H1 (cell line): ENCODE measurements at regions not wholly inside any gene's neighbourhood (a gene's known extent, or its start where the extent isn't known, plus 50 kb on each side); places are given as distances from the start of the nearest gene placed in this dataset.
A peak's percentile ranks its signal among the peaks of the same experiment; 100 is the strongest.

Experiments
- CTCF ChIA-PET: fragments of 300-600 bp; sonication (Branson Sonifier 250); formaldehyde crosslinking; loops from one replicate; lab custom pipeline; 2021; ENCODE audit not compliant: partially characterized antibody; lab: Charles Lee
- POLR2A ChIA-PET: fragments of 300-600 bp; sonication (Branson Sonifier 250); formaldehyde crosslinking; loops from one replicate; lab custom pipeline; 2021; ENCODE audit warnings: inconsistent platforms; ENCODE audit not compliant: partially characterized antibody; lab: Charles Lee
- DNase-seq, 2 experiments: peaks; one replicate each; pipeline versions ENCODE4 v3.0.0 to v3.0.0-alpha.2; 2010 to 2022; ENCODE audit warnings: low spot score in 2 of 2, low read depth in 1 of 2, mixed read lengths in 1 of 2
- FAIRE-seq: peaks from 2 replicates; lab custom pipeline; 2011; peaks lifted over from hg19 to GRCh38; lab: Jason Lieb, UNC
- H2AFZ ChIP-seq: 2 replicates; pipeline ENCODE4 v1.8.1; 2012; ENCODE audit warnings: low read length, inconsistent platforms
- H2AK5ac ChIP-seq: 2 replicates; pipeline ENCODE4 v1.6.1; 2013; ENCODE audit warnings: low read depth, low read length
- H2BK120ac ChIP-seq: replicated peaks from 2 replicates; pipeline ENCODE3; 2013; ENCODE audit warnings: low read depth, low read length, inconsistent platforms
- H2BK12ac ChIP-seq: 2 replicates; pipeline ENCODE4 v1.6.1; 2013; ENCODE audit warnings: low read depth, low read length
- H2BK15ac ChIP-seq: 2 replicates; pipeline ENCODE4 v1.6.1; 2013; ENCODE audit warnings: low read length
- H2BK20ac ChIP-seq: 2 replicates; pipeline ENCODE4 v1.6.1; 2013; ENCODE audit warnings: low read length
- H2BK5ac ChIP-seq: 2 replicates; pipeline ENCODE4 v1.6.1; 2013; ENCODE audit warnings: low read depth, low read length
- H3K14ac ChIP-seq: 2 replicates; pipeline ENCODE4 v1.6.1; 2013; ENCODE audit warnings: inconsistent platforms; ENCODE audit not compliant: insufficient read length
- H3K18ac ChIP-seq: 2 replicates; pipeline ENCODE4 v1.6.1; 2013; ENCODE audit warnings: low read length; ENCODE audit errors: extremely low read depth
- H3K23ac ChIP-seq: 2 replicates; pipeline ENCODE4 v1.6.1; 2013; ENCODE audit warnings: inconsistent platforms; ENCODE audit not compliant: insufficient read length
- H3K23me2 ChIP-seq: 2 replicates; pipeline ENCODE4 v1.6.1; 2013; ENCODE audit warnings: low read depth, low read length
- H3K27ac ChIP-seq: 2 replicates; pipeline ENCODE4 v1.6.1; 2011; ENCODE audit warnings: low read depth, low read length, inconsistent platforms
- H3K27me3 ChIP-seq, 4 experiments: replicated peaks in 1 of 4; 1 replicate in 1 of 4; 2 replicates in 3 of 4; pipeline versions ENCODE4 v1.6.1 to v1.8.1; 2011 to 2013; ENCODE audit warnings: low read length in 3 of 4, mild to moderate bottlenecking in 3 of 4, inconsistent platforms in 2 of 4, mixed read lengths in 2 of 4, moderate library complexity in 1 of 4; ENCODE audit not compliant: control insufficient read depth in 3 of 4, insufficient read depth in 3 of 4; ENCODE audit errors: extremely low read depth in 1 of 4
- H3K36me3 ChIP-seq, 4 experiments: 2 replicates each; pipeline versions ENCODE4 v1.6.1 to v1.8.1; 2011 to 2013; ENCODE audit warnings: mild to moderate bottlenecking in 4 of 4, low read length in 3 of 4, moderate library complexity in 2 of 4, control low read depth in 1 of 4, inconsistent platforms in 1 of 4; ENCODE audit not compliant: insufficient read depth in 4 of 4, control insufficient read depth in 2 of 4
- H3K4ac ChIP-seq: replicated peaks from 2 replicates; pipeline ENCODE3; 2013; ENCODE audit warnings: low read length, low read depth, mixed read lengths, inconsistent platforms; ENCODE audit not compliant: insufficient read length
- H3K4me1 ChIP-seq, 4 experiments: replicated peaks in 1 of 4; 1 replicate in 1 of 4; 2 replicates in 3 of 4; pipeline versions ENCODE4 v1.6.1 to v1.8.1; 2011 to 2013; ENCODE audit warnings: low read length in 3 of 4, inconsistent platforms in 2 of 4, mixed read lengths in 1 of 4; ENCODE audit not compliant: insufficient read depth in 4 of 4, control insufficient read depth in 3 of 4
- H3K4me2 ChIP-seq, 2 experiments: 2 replicates each; pipeline versions ENCODE4 v1.6.1 to v1.8.1; 2011 to 2013; ENCODE audit warnings: low read depth in 2 of 2, low read length in 2 of 2, control low read depth in 1 of 2, inconsistent platforms in 1 of 2, mild to moderate bottlenecking in 1 of 2; ENCODE audit not compliant: insufficient read depth in 1 of 2
- H3K4me3 ChIP-seq, 4 experiments: fragments of 200-600, 300-600 bp in 1 of 4; sonication (generic), shearing (Covaris generic), sonication (Bioruptor Twin) in 1 of 4; 2 replicates each; pipeline versions ENCODE4 v1.5.1 to v1.8.1; 2011 to 2016; ENCODE audit warnings: low read length in 4 of 4, low read depth in 3 of 4, control low read depth in 2 of 4, inconsistent platforms in 2 of 4, mild to moderate bottlenecking in 2 of 4, mixed read lengths in 1 of 4, moderate library complexity in 1 of 4; ENCODE audit not compliant: insufficient read depth in 2 of 4; ENCODE audit errors: extremely low read depth in 1 of 4
- H3K56ac ChIP-seq: replicated peaks from 2 replicates; pipeline ENCODE3; 2013; ENCODE audit warnings: low read depth, mild to moderate bottlenecking, mixed read lengths, low read length, inconsistent platforms; ENCODE audit not compliant: insufficient read length
- H3K79me1 ChIP-seq: 2 replicates; pipeline ENCODE4 v1.6.1; 2013; ENCODE audit warnings: low read depth, low read length, control low read depth
- H3K79me2 ChIP-seq, 2 experiments: 2 replicates each; pipeline versions ENCODE4 v1.6.1 to v1.8.1; 2012 to 2013; ENCODE audit warnings: low read length in 2 of 2, mild to moderate bottlenecking in 2 of 2, inconsistent platforms in 1 of 2; ENCODE audit not compliant: insufficient read depth in 2 of 2, control insufficient read depth in 1 of 2
- H3K9ac ChIP-seq, 4 experiments: replicated peaks in 1 of 4; 1 replicate in 1 of 4; 2 replicates in 3 of 4; pipeline versions ENCODE4 v1.6.1 to v1.8.1; 2011 to 2013; ENCODE audit warnings: low read depth in 3 of 4, low read length in 3 of 4, control low read depth in 2 of 4, mild to moderate bottlenecking in 2 of 4, moderate library complexity in 2 of 4, inconsistent platforms in 1 of 4; ENCODE audit errors: extremely low read depth in 1 of 4
- H3K9me3 ChIP-seq, 2 experiments: 2 replicates each; pipeline versions ENCODE4 v1.6.1 to v1.8.1; 2012 to 2013; ENCODE audit warnings: mild to moderate bottlenecking in 2 of 2, moderate library complexity in 2 of 2, control low read depth in 1 of 2, inconsistent platforms in 1 of 2, low read depth in 1 of 2, low read length in 1 of 2, mixed read lengths in 1 of 2; ENCODE audit not compliant: insufficient read depth in 2 of 2
- H4K20me1 ChIP-seq, 2 experiments: replicated peaks in 1 of 2; 2 replicates each; pipeline versions ENCODE3 to v1.8.1; 2011 to 2013; ENCODE audit warnings: inconsistent platforms in 2 of 2, low read length in 2 of 2, mild to moderate bottlenecking in 1 of 2; ENCODE audit not compliant: insufficient read depth in 2 of 2, control insufficient read depth in 1 of 2
- H4K5ac ChIP-seq: 2 replicates; pipeline ENCODE4 v1.6.1; 2013; ENCODE audit warnings: low read length, low read depth, mixed read lengths, inconsistent platforms; ENCODE audit not compliant: insufficient read length
- H4K8ac ChIP-seq: 2 replicates; pipeline ENCODE4 v1.8.0; 2013; ENCODE audit warnings: mild to moderate bottlenecking, moderate library complexity, low read length, inconsistent platforms; ENCODE audit not compliant: insufficient read depth; ENCODE audit errors: extremely low read depth
- H4K91ac ChIP-seq: replicated peaks from 2 replicates; pipeline ENCODE3; 2013; ENCODE audit warnings: low read length, mixed read lengths, inconsistent platforms; ENCODE audit not compliant: insufficient read length
- ATF3 ChIP-seq: IDR thresholded peaks from 2 replicates; pipeline ENCODE4 v1.6.1; 2011; ENCODE audit warnings: low read depth, mild to moderate bottlenecking, low read length; ENCODE audit not compliant: insufficient read depth
- BRCA1 ChIP-seq: IDR thresholded peaks from 2 replicates; pipeline ENCODE4 v1.6.1; 2012; ENCODE audit warnings: low read depth, low read length, improper control_type of control experiment
- WGBS, 2 experiments: shearing (Covaris generic) in 1 of 2; methylation state at CpG; one replicate each; pipeline versions ENCODE4 v1.1.6 to v1.1.7; 2013 to 2015; ENCODE audit warnings: low lambda C conversion rate in 2 of 2, mixed read lengths in 2 of 2, inconsistent platforms in 1 of 2, low coverage in 1 of 2, missing lambda C conversion rate in 1 of 2; ENCODE audit not compliant: insufficient replicate concordance in 2 of 2, insufficient coverage in 1 of 2, insufficient read length in 1 of 2; ENCODE audit errors: extremely low coverage in 1 of 2, missing lambda C conversion rate in 1 of 2; 5-methylcytosine and 5-hydroxymethylcytosine counted together

- H2BK12ac ChIP-seq, result no peak overlapping the region
- no peaks in the 10 kb centered on the region for H3K27me3 ChIP-seq
- H4K20me1 ChIP-seq, result no peaks in the 10 kb centered on the region
- no peak overlapping the region for H4K5ac ChIP-seq
- no peak overlapping the region for H3K18ac ChIP-seq
- 92% methylated on average over 2 of the region's 2 CpGs; no CpG with 5 or more reads in 1 of the 2 experiments for WGBS, 2 experiments
- H3K79me2 ChIP-seq, result no peaks in the 10 kb centered on the region
- TF ChIP-seq BRCA1 (no peak), ATF3 (no peak)
- no peak overlapping the region for H3K23ac ChIP-seq
- H4K91ac ChIP-seq, result no peak overlapping the region
- H3K4me2 ChIP-seq, result no peak overlapping the region
- H3K36me3 ChIP-seq, result no peaks in the 10 kb centered on the region
- no peak overlapping the region for H3K27ac ChIP-seq
- no peak overlapping the region for H2AK5ac ChIP-seq
- no peak overlapping the region for H3K9ac ChIP-seq
- POLR2A ChIA-PET, result interaction anchor here (0.6 kb wide), 1 partner anchor 10 kb away, joined by 3 read pairs; no protein-coding TSS in a partner anchor
- peaks cover 5 to 15% (median 7%) of the 10 kb centered on the region in 4 experiments for H3K4me1 ChIP-seq
- 0 out of 2 replicates have a peak overlapping the region, but pooled peaks have one; percentile 81 for H2BK15ac ChIP-seq
- H3K56ac ChIP-seq, result no peak overlapping the region
- H2BK20ac ChIP-seq, result no peak overlapping the region
- no peak overlapping the region for H3K4me3 ChIP-seq
- DNase-seq (no peak), FAIRE-seq (no peak)
- no peaks in the 10 kb centered on the region for H3K79me1 ChIP-seq
- no peak overlapping the region for H3K4ac ChIP-seq
- H3K9me3 ChIP-seq, result no peaks in the 10 kb centered on the region
- H2AFZ ChIP-seq, result no peak overlapping the region
- H3K23me2 ChIP-seq, result no peaks in the 10 kb centered on the region; the same call in 1 of the 2 replicates
- no peak overlapping the region for H3K14ac ChIP-seq
- H2BK120ac ChIP-seq, result no peak overlapping the region
- CTCF ChIA-PET, result interaction anchor here (0.7 to 2.5 kb wide), 7 partner anchors 16 to 188 kb away, joined by 3 to 6 read pairs (median 4); no protein-coding TSS in a partner anchor
- no peak overlapping the region; the same call in 1 of the 2 replicates for H4K8ac ChIP-seq
- H2BK5ac ChIP-seq, result no peak overlapping the region
These were observed 147.8 kb downstream of the FBLN2 start for GRCh38 chr3:13696699-13697098.
